HCT116 (cell line): ENCODE measurements at regions not wholly inside any gene's neighbourhood (a gene's known extent, or its start where the extent isn't known, plus 50 kb on each side); places are given as distances from the start of the nearest gene placed in this dataset.

Source experiments
- ATAC-seq: fragments of 200-7000 bp; cut with Tn5 transposase; 2 replicates; pipeline ENCODE4 v1.9.1; 2020; ENCODE audit warnings: mild to moderate bottlenecking, moderate library complexity
- BruUV-seq: library from RNA; stranded (reverse); fragments of 400-500 nt; replicated peaks from 2 replicates; lab custom pipeline; 2021; lab: Mats Ljungman, UMichigan
- CTCF ChIA-PET: fragments of 300-600 bp; sonication (Branson Sonifier 250); formaldehyde crosslinking; loops from one replicate; lab custom pipeline; 2021; ENCODE audit warnings: antibody characterized with exemption; lab: Charles Lee
- POLR2A ChIA-PET: fragments of 300-600, 350-600 bp; sonication (Branson Sonifier 250); formaldehyde crosslinking; loops from one replicate; lab custom pipeline; 2021; ENCODE audit warnings: antibody characterized with exemption; lab: Charles Lee
- RAD21 ChIA-PET, 2 experiments: fragments of 300-600 bp; sonication (Branson Sonifier 250); formaldehyde crosslinking; loops; one replicate each; lab custom pipeline; 2023; ENCODE audit warnings: low total read pairs in 2 of 2; ENCODE audit not compliant: uncharacterized antibody in 2 of 2, unreplicated experiment in 2 of 2, low non-redundant PET in 1 of 2; lab: Charles Lee
- DNase-seq: peaks from one replicate; pipeline ENCODE4 v3.0.0-alpha.2; 2010; ENCODE audit warnings: low read depth, low spot score
- H2AFZ ChIP-seq: fragments of 200-600 bp; shearing (Covaris generic), sonication (generic); 2 replicates; pipeline ENCODE4 v1.6.1; 2017; ENCODE audit warnings: low read depth, mixed run types, mixed read lengths, antibody characterized with exemption, low read length; ENCODE audit not compliant: poor library complexity, severe bottlenecking
- H3K27ac ChIP-seq: 2 replicates; pipeline ENCODE4 v1.5.1; 2012; ENCODE audit warnings: low read depth, low read length
- H3K27me3 ChIP-seq: fragments of 200-600 bp; sonication (generic); 2 replicates; pipeline ENCODE4 v1.6.1; 2016; ENCODE audit warnings: mixed run types, low read length, mixed read lengths; ENCODE audit not compliant: insufficient read depth
- H3K36me3 ChIP-seq, 2 experiments: fragments of 200-500 bp in 1 of 2; fragments of 200-600 bp in 1 of 2; sonication (Bioruptor generic) in 1 of 2; sonication (generic) in 1 of 2; 2 replicates each; pipeline versions ENCODE4 v1.5.1 to v1.6.1; 2014 to 2016; ENCODE audit warnings: low read length in 2 of 2, inconsistent platforms in 1 of 2, mixed read lengths in 1 of 2, mixed run types in 1 of 2; ENCODE audit not compliant: insufficient read depth in 2 of 2, control insufficient read depth in 1 of 2
- H3K4me1 ChIP-seq, 2 experiments: fragments of 200-600 bp in 1 of 2; sonication (generic) in 1 of 2; 2 replicates each; pipeline versions ENCODE4 v1.5.1 to v1.6.1; 2012 to 2017; ENCODE audit warnings: low read length in 2 of 2, inconsistent platforms in 1 of 2, mild to moderate bottlenecking in 1 of 2, mixed read lengths in 1 of 2, mixed run types in 1 of 2, moderate library complexity in 1 of 2; ENCODE audit not compliant: insufficient read depth in 2 of 2, control insufficient read depth in 1 of 2
- H3K4me2 ChIP-seq: fragments of 200-600 bp; sonication (generic); 2 replicates; pipeline ENCODE4 v1.6.1; 2017; ENCODE audit warnings: mixed run types, low read length, mixed read lengths
- H3K4me3 ChIP-seq, 2 experiments: fragments of 200-600 bp in 1 of 2; sonication (generic) in 1 of 2; replicated peaks in 1 of 2; 2 replicates each; pipeline ENCODE4 v1.5.1; 2011 to 2016; ENCODE audit warnings: low read length in 2 of 2, control low read depth in 1 of 2, low read depth in 1 of 2, mild to moderate bottlenecking in 1 of 2, mixed read lengths in 1 of 2, mixed run types in 1 of 2
- H3K79me2 ChIP-seq: fragments of 200-600 bp; sonication (generic); 2 replicates; pipeline ENCODE4 v1.6.1; 2017; ENCODE audit warnings: mild to moderate bottlenecking, mixed run types, low read length, moderate library complexity, mixed read lengths; ENCODE audit not compliant: insufficient read depth
- H3K9ac ChIP-seq: fragments of 200-600 bp; sonication (generic); 2 replicates; pipeline ENCODE4 v1.6.1; 2016; ENCODE audit warnings: low read length, mixed read lengths
- H3K9me2 ChIP-seq: fragments of 200-600 bp; sonication (generic), shearing (Covaris generic); 2 replicates; pipeline ENCODE4 v1.6.1; 2017; ENCODE audit warnings: mixed run types, mild to moderate bottlenecking, moderate library complexity; ENCODE audit not compliant: insufficient read depth
- H3K9me3 ChIP-seq, 2 experiments: fragments of 200-500 bp in 1 of 2; fragments of 200-600 bp in 1 of 2; sonication (Bioruptor generic) in 1 of 2; sonication (generic) in 1 of 2; 2 replicates each; pipeline ENCODE4 v1.6.1; 2014 to 2017; ENCODE audit warnings: low read length in 2 of 2, mixed read lengths in 2 of 2, inconsistent platforms in 1 of 2, low read depth in 1 of 2, mild to moderate bottlenecking in 1 of 2, mixed run types in 1 of 2, moderate library complexity in 1 of 2; ENCODE audit not compliant: control insufficient read depth in 1 of 2, insufficient read depth in 1 of 2
- H4K20me1 ChIP-seq: fragments of 200-600 bp; sonication (generic), shearing (Covaris generic); 2 replicates; pipeline ENCODE4 v1.6.1; 2017; ENCODE audit warnings: mixed run types, mild to moderate bottlenecking, moderate library complexity; ENCODE audit not compliant: insufficient read depth
- ATF3 ChIP-seq: IDR thresholded peaks from 2 replicates; pipeline ENCODE4 v1.6.1; 2012
- CEBPB ChIP-seq: IDR thresholded peaks from 2 replicates; pipeline ENCODE4 v1.6.1; 2012; ENCODE audit warnings: low read depth
- EZH2phosphoT487 ChIP-seq: fragments of 200-600 bp; IDR thresholded peaks from 2 replicates; pipeline ENCODE4 v1.6.1; 2018; ENCODE audit warnings: antibody characterized with exemption, borderline replicate concordance
- JUND ChIP-seq: IDR thresholded peaks from 2 replicates; pipeline ENCODE4 v1.6.1; 2012
- POLR2A ChIP-seq: IDR thresholded peaks from 2 replicates; pipeline ENCODE4 v1.7.0; 2011; ENCODE audit warnings: borderline replicate concordance; ENCODE audit not compliant: insufficient read depth, insufficient read length; ENCODE audit errors: extremely low read depth
- POLR2AphosphoS5 ChIP-seq: IDR thresholded peaks from 2 replicates; pipeline ENCODE4 v1.6.1; 2011; ENCODE audit warnings: mild to moderate bottlenecking, low read depth, low read length, moderate library complexity
- RAD21 ChIP-seq: IDR thresholded peaks from 2 replicates; pipeline ENCODE4 v1.6.1; 2012; ENCODE audit warnings: low read depth, mild to moderate bottlenecking
- REST ChIP-seq: IDR thresholded peaks from 2 replicates; pipeline ENCODE4 v1.6.1; 2012; ENCODE audit warnings: low read depth
- SIN3A ChIP-seq: IDR thresholded peaks from 2 replicates; pipeline ENCODE4 v1.6.1; 2012; ENCODE audit warnings: low read depth
- SRF ChIP-seq: IDR thresholded peaks from 2 replicates; pipeline ENCODE4 v1.6.1; 2012; ENCODE audit warnings: low read depth
- YY1 ChIP-seq: IDR thresholded peaks from 2 replicates; pipeline ENCODE4 v1.6.1; 2011; ENCODE audit warnings: low read length, low read depth, moderate library complexity, mild to moderate bottlenecking; ENCODE audit not compliant: insufficient replicate concordance; ENCODE audit errors: extremely low read depth
- ZFX ChIP-seq: fragments of 450-650 bp; IDR thresholded peaks from 2 replicates; pipeline ENCODE4 v1.6.1; 2017
- ZNF274 ChIP-seq: fragments of 200-500 bp; sonication (Bioruptor generic); IDR thresholded peaks from 2 replicates; pipeline ENCODE4 v1.6.1; 2014; ENCODE audit warnings: mild to moderate bottlenecking, low read depth, low read length, inconsistent platforms
- intact Hi-C: fragments of 100-400 bp; cut with micrococcal nuclease; formaldehyde crosslinking; loops from 2 replicates; pipeline ENCODE4 v1.10.0; 2022
- TF ChIP-seq, protein P1 (sequence below), 3 experiments: fragments of 200-600 bp in 1 of 3; sonication (generic) in 1 of 3; IDR thresholded peaks in 2 of 3; conservative IDR thresholded peaks in 1 of 3; 2 replicates each; pipeline ENCODE4 v1.5.1; 2012 to 2017; ENCODE audit warnings: low read depth in 2 of 3, low read length in 2 of 3, antibody characterized with exemption in 1 of 3, borderline replicate concordance in 1 of 3, control low read depth in 1 of 3, mild to moderate bottlenecking in 1 of 3, mixed read lengths in 1 of 3, mixed run types in 1 of 3, moderate library complexity in 1 of 3; ENCODE audit not compliant: insufficient read depth in 1 of 3
- TF ChIP-seq, protein P2 (sequence below): IDR thresholded peaks from 2 replicates; pipeline ENCODE4 v1.6.1; 2011; ENCODE audit warnings: mild to moderate bottlenecking, low read length, moderate library complexity; ENCODE audit not compliant: insufficient replicate concordance; ENCODE audit errors: extremely low read depth

GRCh38 chr13:29676535-29676934, 81.0 kb upstream of the SLC7A1 start (continued):
- TF ChIP-seq REST (no peak), ZNF274 (no peak), JUND (no peak), SIN3A (no peak)
- TF ChIP-seq, protein P1, sequence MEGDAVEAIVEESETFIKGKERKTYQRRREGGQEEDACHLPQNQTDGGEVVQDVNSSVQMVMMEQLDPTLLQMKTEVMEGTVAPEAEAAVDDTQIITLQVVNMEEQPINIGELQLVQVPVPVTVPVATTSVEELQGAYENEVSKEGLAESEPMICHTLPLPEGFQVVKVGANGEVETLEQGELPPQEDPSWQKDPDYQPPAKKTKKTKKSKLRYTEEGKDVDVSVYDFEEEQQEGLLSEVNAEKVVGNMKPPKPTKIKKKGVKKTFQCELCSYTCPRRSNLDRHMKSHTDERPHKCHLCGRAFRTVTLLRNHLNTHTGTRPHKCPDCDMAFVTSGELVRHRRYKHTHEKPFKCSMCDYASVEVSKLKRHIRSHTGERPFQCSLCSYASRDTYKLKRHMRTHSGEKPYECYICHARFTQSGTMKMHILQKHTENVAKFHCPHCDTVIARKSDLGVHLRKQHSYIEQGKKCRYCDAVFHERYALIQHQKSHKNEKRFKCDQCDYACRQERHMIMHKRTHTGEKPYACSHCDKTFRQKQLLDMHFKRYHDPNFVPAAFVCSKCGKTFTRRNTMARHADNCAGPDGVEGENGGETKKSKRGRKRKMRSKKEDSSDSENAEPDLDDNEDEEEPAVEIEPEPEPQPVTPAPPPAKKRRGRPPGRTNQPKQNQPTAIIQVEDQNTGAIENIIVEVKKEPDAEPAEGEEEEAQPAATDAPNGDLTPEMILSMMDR (IDR thresholded peaks at IDR 0.05 in 2 of 3, conservative IDR thresholded peaks at IDR 0.05 in 1 of 3; ENCODE audit: borderline replicate concordance in 1 of 3, insufficient read depth in 1 of 3, low read depth in 2 of 3, low read length in 2 of 3) = no peak

- no peak for DNase-seq
- Histone ChIP-seq H3K4me2 (no peak overlapping the region), H3K9ac (no peak overlapping the region), H3K27me3 (no peaks in the 10 kb centered on the region; the same call in 1 of the 2 replicates), H4K20me1 (no peaks in the 10 kb centered on the region), H3K27ac (no peak overlapping the region), H2AFZ (no peak overlapping the region), H3K4me3 (no peak overlapping the region), H3K9me3 (no peaks in the 10 kb centered on the region), H3K4me1 (0 out of 4 replicates have a peak, but pooled peaks cover 0 to 3% of the 10 kb centered on the region in 2 experiments), H3K79me2 (no peaks in the 10 kb centered on the region), H3K36me3 (no peaks in the 10 kb centered on the region), H3K9me2 (no peaks in the 10 kb centered on the region)
- POLR2A ChIA-PET = no interaction called here
- ATAC-seq = no peak
- CTCF ChIA-PET = no interaction called here
- BruUV-seq = no TSS peak
- intact Hi-C loops = no loop called here
- RAD21 ChIA-PET = no interaction called here
- TF ChIP-seq CEBPB (no peak), RAD21 (no peak), ZFX (no peak), ATF3 (no peak), EZH2phosphoT487 (no peak), SRF (no peak), SIN3A (no peak), POLR2AphosphoS5 (no peak), POLR2A (no peak), YY1 (no peak)
- TF ChIP-seq, protein P1 (IDR thresholded peaks at IDR 0.05 in 2 of 3, conservative IDR thresholded peaks at IDR 0.05 in 1 of 3; ENCODE audit: borderline replicate concordance in 1 of 3, insufficient read depth in 1 of 3, low read depth in 2 of 3, low read length in 2 of 3) = no peak
- TF ChIP-seq, protein P2, sequence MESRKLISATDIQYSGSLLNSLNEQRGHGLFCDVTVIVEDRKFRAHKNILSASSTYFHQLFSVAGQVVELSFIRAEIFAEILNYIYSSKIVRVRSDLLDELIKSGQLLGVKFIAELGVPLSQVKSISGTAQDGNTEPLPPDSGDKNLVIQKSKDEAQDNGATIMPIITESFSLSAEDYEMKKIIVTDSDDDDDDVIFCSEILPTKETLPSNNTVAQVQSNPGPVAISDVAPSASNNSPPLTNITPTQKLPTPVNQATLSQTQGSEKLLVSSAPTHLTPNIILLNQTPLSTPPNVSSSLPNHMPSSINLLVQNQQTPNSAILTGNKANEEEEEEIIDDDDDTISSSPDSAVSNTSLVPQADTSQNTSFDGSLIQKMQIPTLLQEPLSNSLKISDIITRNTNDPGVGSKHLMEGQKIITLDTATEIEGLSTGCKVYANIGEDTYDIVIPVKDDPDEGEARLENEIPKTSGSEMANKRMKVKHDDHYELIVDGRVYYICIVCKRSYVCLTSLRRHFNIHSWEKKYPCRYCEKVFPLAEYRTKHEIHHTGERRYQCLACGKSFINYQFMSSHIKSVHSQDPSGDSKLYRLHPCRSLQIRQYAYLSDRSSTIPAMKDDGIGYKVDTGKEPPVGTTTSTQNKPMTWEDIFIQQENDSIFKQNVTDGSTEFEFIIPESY = no peak
Measured at GRCh38 chr13:29674532-29674931, 79.0 kb upstream of the SLC7A1 start.
